K562 (cell line): ENCODE measurements at regions not wholly inside any gene's neighbourhood (a gene's known extent, or its start where the extent isn't known, plus 50 kb on each side); places are given as distances from the start of the nearest gene placed in this dataset.
A peak's percentile ranks its signal among the peaks of the same experiment; 100 is the strongest.

Experiments used
- EP300 ChIP-seq: IDR thresholded peaks from 2 replicates; pipeline ENCODE4 v1.6.1; 2012; ENCODE audit warnings: low read length, improper control_type of control experiment
- FOXA3 ChIP-seq, 2 experiments: fragments of 450-650 bp in 1 of 2; sonication (generic) in 1 of 2; formaldehyde crosslinking; IDR thresholded peaks in 1 of 2; conservative IDR thresholded peaks in 1 of 2; 2 replicates each; pipeline versions ENCODE4 v1.4.0 to v1.8.0; 2020 to 2022; ENCODE audit warnings: mild to moderate bottlenecking in 2 of 2, missing genetic modification reagents in 1 of 2
- PBX2 ChIP-seq, 2 experiments: IDR thresholded peaks in 1 of 2; conservative IDR thresholded peaks in 1 of 2; 2 replicates each; pipeline ENCODE4 v1.6.1; 2016; ENCODE audit warnings: low read depth in 2 of 2, mild to moderate bottlenecking in 1 of 2, missing compliant biosample characterization in 1 of 2, missing genetic modification characterization in 1 of 2, moderate library complexity in 1 of 2
- TF ChIP-seq, protein P1 (sequence below): fragments of 200-600 bp; sonication (generic); IDR thresholded peaks from one replicate; pipeline ENCODE4 v1.6.1; 2012; ENCODE audit warnings: mild to moderate bottlenecking, low read depth, low read length, inconsistent platforms
- TF ChIP-seq, protein P2 (sequence below): fragments of 450-650 bp; IDR thresholded peaks from 2 replicates; pipeline ENCODE4 v1.6.1; 2016

DNA sequence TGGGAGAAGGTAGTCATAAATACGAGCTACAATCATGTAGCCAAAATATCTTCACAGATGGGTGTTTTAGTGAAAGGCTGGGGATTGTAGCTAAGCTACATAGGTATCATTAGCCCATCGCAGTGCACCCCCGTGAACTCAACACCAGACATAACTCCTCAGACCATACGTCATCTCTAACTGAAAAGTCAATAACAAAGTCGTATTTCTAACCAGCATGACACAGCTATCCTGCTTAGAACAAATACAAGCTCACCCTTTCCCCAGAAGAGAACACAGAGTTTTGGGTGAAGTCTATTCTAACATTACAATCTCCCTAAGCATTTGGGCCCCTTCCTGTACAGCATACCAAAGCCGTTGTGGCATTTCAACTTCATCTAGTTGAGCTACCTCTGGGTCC, 636.6 kb upstream of the DPP6 start (continued):
- TF ChIP-seq FOXA3 (CRISPR knock-in tag; conservative IDR thresholded peaks at IDR 0.05 in 1 of 2, IDR thresholded peaks at IDR 0.05 in 1 of 2) (peak; percentile 25 to 91; a peak in 2 of 4 replicates), PBX2 (CRISPR knock-in tag; IDR thresholded peaks at IDR 0.05; ENCODE audit: low read depth) (no peak), PBX2 (tag; conservative IDR thresholded peaks at IDR 0.05; ENCODE audit: low read depth) (peak; percentile 73), EP300 (peak; percentile 24; the same call in 1 of the 2 replicates)
- TF ChIP-seq, protein P1, sequence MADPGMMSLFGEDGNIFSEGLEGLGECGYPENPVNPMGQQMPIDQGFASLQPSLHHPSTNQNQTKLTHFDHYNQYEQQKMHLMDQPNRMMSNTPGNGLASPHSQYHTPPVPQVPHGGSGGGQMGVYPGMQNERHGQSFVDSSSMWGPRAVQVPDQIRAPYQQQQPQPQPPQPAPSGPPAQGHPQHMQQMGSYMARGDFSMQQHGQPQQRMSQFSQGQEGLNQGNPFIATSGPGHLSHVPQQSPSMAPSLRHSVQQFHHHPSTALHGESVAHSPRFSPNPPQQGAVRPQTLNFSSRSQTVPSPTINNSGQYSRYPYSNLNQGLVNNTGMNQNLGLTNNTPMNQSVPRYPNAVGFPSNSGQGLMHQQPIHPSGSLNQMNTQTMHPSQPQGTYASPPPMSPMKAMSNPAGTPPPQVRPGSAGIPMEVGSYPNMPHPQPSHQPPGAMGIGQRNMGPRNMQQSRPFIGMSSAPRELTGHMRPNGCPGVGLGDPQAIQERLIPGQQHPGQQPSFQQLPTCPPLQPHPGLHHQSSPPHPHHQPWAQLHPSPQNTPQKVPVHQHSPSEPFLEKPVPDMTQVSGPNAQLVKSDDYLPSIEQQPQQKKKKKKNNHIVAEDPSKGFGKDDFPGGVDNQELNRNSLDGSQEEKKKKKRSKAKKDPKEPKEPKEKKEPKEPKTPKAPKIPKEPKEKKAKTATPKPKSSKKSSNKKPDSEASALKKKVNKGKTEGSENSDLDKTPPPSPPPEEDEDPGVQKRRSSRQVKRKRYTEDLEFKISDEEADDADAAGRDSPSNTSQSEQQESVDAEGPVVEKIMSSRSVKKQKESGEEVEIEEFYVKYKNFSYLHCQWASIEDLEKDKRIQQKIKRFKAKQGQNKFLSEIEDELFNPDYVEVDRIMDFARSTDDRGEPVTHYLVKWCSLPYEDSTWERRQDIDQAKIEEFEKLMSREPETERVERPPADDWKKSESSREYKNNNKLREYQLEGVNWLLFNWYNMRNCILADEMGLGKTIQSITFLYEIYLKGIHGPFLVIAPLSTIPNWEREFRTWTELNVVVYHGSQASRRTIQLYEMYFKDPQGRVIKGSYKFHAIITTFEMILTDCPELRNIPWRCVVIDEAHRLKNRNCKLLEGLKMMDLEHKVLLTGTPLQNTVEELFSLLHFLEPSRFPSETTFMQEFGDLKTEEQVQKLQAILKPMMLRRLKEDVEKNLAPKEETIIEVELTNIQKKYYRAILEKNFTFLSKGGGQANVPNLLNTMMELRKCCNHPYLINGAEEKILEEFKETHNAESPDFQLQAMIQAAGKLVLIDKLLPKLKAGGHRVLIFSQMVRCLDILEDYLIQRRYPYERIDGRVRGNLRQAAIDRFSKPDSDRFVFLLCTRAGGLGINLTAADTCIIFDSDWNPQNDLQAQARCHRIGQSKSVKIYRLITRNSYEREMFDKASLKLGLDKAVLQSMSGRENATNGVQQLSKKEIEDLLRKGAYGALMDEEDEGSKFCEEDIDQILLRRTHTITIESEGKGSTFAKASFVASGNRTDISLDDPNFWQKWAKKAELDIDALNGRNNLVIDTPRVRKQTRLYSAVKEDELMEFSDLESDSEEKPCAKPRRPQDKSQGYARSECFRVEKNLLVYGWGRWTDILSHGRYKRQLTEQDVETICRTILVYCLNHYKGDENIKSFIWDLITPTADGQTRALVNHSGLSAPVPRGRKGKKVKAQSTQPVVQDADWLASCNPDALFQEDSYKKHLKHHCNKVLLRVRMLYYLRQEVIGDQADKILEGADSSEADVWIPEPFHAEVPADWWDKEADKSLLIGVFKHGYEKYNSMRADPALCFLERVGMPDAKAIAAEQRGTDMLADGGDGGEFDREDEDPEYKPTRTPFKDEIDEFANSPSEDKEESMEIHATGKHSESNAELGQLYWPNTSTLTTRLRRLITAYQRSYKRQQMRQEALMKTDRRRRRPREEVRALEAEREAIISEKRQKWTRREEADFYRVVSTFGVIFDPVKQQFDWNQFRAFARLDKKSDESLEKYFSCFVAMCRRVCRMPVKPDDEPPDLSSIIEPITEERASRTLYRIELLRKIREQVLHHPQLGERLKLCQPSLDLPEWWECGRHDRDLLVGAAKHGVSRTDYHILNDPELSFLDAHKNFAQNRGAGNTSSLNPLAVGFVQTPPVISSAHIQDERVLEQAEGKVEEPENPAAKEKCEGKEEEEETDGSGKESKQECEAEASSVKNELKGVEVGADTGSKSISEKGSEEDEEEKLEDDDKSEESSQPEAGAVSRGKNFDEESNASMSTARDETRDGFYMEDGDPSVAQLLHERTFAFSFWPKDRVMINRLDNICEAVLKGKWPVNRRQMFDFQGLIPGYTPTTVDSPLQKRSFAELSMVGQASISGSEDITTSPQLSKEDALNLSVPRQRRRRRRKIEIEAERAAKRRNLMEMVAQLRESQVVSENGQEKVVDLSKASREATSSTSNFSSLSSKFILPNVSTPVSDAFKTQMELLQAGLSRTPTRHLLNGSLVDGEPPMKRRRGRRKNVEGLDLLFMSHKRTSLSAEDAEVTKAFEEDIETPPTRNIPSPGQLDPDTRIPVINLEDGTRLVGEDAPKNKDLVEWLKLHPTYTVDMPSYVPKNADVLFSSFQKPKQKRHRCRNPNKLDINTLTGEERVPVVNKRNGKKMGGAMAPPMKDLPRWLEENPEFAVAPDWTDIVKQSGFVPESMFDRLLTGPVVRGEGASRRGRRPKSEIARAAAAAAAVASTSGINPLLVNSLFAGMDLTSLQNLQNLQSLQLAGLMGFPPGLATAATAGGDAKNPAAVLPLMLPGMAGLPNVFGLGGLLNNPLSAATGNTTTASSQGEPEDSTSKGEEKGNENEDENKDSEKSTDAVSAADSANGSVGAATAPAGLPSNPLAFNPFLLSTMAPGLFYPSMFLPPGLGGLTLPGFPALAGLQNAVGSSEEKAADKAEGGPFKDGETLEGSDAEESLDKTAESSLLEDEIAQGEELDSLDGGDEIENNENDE = no peak
- TF ChIP-seq, protein P2, sequence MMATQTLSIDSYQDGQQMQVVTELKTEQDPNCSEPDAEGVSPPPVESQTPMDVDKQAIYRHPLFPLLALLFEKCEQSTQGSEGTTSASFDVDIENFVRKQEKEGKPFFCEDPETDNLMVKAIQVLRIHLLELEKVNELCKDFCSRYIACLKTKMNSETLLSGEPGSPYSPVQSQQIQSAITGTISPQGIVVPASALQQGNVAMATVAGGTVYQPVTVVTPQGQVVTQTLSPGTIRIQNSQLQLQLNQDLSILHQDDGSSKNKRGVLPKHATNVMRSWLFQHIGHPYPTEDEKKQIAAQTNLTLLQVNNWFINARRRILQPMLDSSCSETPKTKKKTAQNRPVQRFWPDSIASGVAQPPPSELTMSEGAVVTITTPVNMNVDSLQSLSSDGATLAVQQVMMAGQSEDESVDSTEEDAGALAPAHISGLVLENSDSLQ = peak; percentile 46; the same call in 1 of the 2 replicates
